GM23248 (cell line): ENCODE measurements at regions not wholly inside any gene's neighbourhood (a gene's known extent, or its start where the extent isn't known, plus 50 kb on each side); places are given as distances from the start of the nearest gene placed in this dataset.

Source experiments
- EZH2 ChIP-seq: fragments of 200-600 bp; sonication (generic); IDR thresholded peaks from 2 replicates; pipeline ENCODE4 v1.6.1; 2018; ENCODE audit warnings: antibody characterized with exemption, mild to moderate bottlenecking; ENCODE audit not compliant: insufficient read depth, poor library complexity, severe bottlenecking
- EZH2phosphoT487 ChIP-seq: fragments of 200-600 bp; sonication (generic); IDR thresholded peaks from 2 replicates; pipeline ENCODE4 v1.6.1; 2018; ENCODE audit warnings: antibody characterized with exemption, moderate library complexity, mild to moderate bottlenecking, low read depth; ENCODE audit not compliant: insufficient read depth

DNA sequence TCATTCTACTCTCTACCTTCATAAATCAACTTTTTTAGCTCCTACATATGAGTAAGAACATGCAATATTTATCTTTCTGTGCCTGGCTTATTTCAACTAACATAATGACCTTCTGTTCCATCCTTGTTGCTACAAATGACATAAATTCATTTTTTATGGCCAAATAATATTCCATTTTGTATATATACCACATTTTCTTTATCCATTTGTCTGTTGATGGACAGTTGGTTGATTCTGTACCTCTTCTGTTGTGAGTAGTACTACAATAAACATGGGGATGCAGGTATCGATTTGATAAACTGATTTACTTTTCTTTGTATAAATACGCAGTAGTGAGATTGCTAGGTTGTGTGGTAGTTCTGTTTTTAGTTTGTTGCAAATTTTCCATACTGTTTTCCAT is 279.5 kb upstream of the NFIA start:
- TF ChIP-seq EZH2, result no peak
- no peak for TF ChIP-seq EZH2phosphoT487
